H1 (cell line): ENCODE measurements at regions not wholly inside any gene's neighbourhood (a gene's known extent, or its start where the extent isn't known, plus 50 kb on each side); places are given as distances from the start of the nearest gene placed in this dataset.

Experiments used
- CTCF ChIA-PET: fragments of 300-600 bp; sonication (Branson Sonifier 250); formaldehyde crosslinking; loops from one replicate; lab custom pipeline; 2021; ENCODE audit not compliant: partially characterized antibody; lab: Charles Lee
- POLR2A ChIA-PET: fragments of 300-600 bp; sonication (Branson Sonifier 250); formaldehyde crosslinking; loops from one replicate; lab custom pipeline; 2021; ENCODE audit warnings: inconsistent platforms; ENCODE audit not compliant: partially characterized antibody; lab: Charles Lee
- DNase-seq, 2 experiments: peaks; one replicate each; pipeline versions ENCODE4 v3.0.0 to v3.0.0-alpha.2; 2010 to 2022; ENCODE audit warnings: low spot score in 2 of 2, low read depth in 1 of 2, mixed read lengths in 1 of 2
- FAIRE-seq: peaks from 2 replicates; lab custom pipeline; 2011; peaks lifted over from hg19 to GRCh38; lab: Jason Lieb, UNC
- H2AFZ ChIP-seq: 2 replicates; pipeline ENCODE4 v1.8.1; 2012; ENCODE audit warnings: low read length, inconsistent platforms
- H2AK5ac ChIP-seq: 2 replicates; pipeline ENCODE4 v1.6.1; 2013; ENCODE audit warnings: low read depth, low read length
- H2BK120ac ChIP-seq: replicated peaks from 2 replicates; pipeline ENCODE3; 2013; ENCODE audit warnings: low read depth, low read length, inconsistent platforms
- H2BK12ac ChIP-seq: 2 replicates; pipeline ENCODE4 v1.6.1; 2013; ENCODE audit warnings: low read depth, low read length
- H2BK15ac ChIP-seq: 2 replicates; pipeline ENCODE4 v1.6.1; 2013; ENCODE audit warnings: low read length
- H2BK20ac ChIP-seq: 2 replicates; pipeline ENCODE4 v1.6.1; 2013; ENCODE audit warnings: low read length
- H2BK5ac ChIP-seq: 2 replicates; pipeline ENCODE4 v1.6.1; 2013; ENCODE audit warnings: low read depth, low read length
- H3K14ac ChIP-seq: 2 replicates; pipeline ENCODE4 v1.6.1; 2013; ENCODE audit warnings: inconsistent platforms; ENCODE audit not compliant: insufficient read length
- H3K18ac ChIP-seq: 2 replicates; pipeline ENCODE4 v1.6.1; 2013; ENCODE audit warnings: low read length; ENCODE audit errors: extremely low read depth
- H3K23ac ChIP-seq: 2 replicates; pipeline ENCODE4 v1.6.1; 2013; ENCODE audit warnings: inconsistent platforms; ENCODE audit not compliant: insufficient read length
- H3K23me2 ChIP-seq: 2 replicates; pipeline ENCODE4 v1.6.1; 2013; ENCODE audit warnings: low read depth, low read length
- H3K27ac ChIP-seq: 2 replicates; pipeline ENCODE4 v1.6.1; 2011; ENCODE audit warnings: low read depth, low read length, inconsistent platforms
- H3K27me3 ChIP-seq, 4 experiments: replicated peaks in 1 of 4; 1 replicate in 1 of 4; 2 replicates in 3 of 4; pipeline versions ENCODE4 v1.6.1 to v1.8.1; 2011 to 2013; ENCODE audit warnings: low read length in 3 of 4, mild to moderate bottlenecking in 3 of 4, inconsistent platforms in 2 of 4, mixed read lengths in 2 of 4, moderate library complexity in 1 of 4; ENCODE audit not compliant: control insufficient read depth in 3 of 4, insufficient read depth in 3 of 4; ENCODE audit errors: extremely low read depth in 1 of 4
- H3K36me3 ChIP-seq, 4 experiments: 2 replicates each; pipeline versions ENCODE4 v1.6.1 to v1.8.1; 2011 to 2013; ENCODE audit warnings: mild to moderate bottlenecking in 4 of 4, low read length in 3 of 4, moderate library complexity in 2 of 4, control low read depth in 1 of 4, inconsistent platforms in 1 of 4; ENCODE audit not compliant: insufficient read depth in 4 of 4, control insufficient read depth in 2 of 4
- H3K4ac ChIP-seq: replicated peaks from 2 replicates; pipeline ENCODE3; 2013; ENCODE audit warnings: low read length, low read depth, mixed read lengths, inconsistent platforms; ENCODE audit not compliant: insufficient read length
- H3K4me1 ChIP-seq, 4 experiments: replicated peaks in 1 of 4; 1 replicate in 1 of 4; 2 replicates in 3 of 4; pipeline versions ENCODE4 v1.6.1 to v1.8.1; 2011 to 2013; ENCODE audit warnings: low read length in 3 of 4, inconsistent platforms in 2 of 4, mixed read lengths in 1 of 4; ENCODE audit not compliant: insufficient read depth in 4 of 4, control insufficient read depth in 3 of 4
- H3K4me2 ChIP-seq, 2 experiments: 2 replicates each; pipeline versions ENCODE4 v1.6.1 to v1.8.1; 2011 to 2013; ENCODE audit warnings: low read depth in 2 of 2, low read length in 2 of 2, control low read depth in 1 of 2, inconsistent platforms in 1 of 2, mild to moderate bottlenecking in 1 of 2; ENCODE audit not compliant: insufficient read depth in 1 of 2
- H3K4me3 ChIP-seq, 4 experiments: fragments of 200-600, 300-600 bp in 1 of 4; sonication (generic), shearing (Covaris generic), sonication (Bioruptor Twin) in 1 of 4; 2 replicates each; pipeline versions ENCODE4 v1.5.1 to v1.8.1; 2011 to 2016; ENCODE audit warnings: low read length in 4 of 4, low read depth in 3 of 4, control low read depth in 2 of 4, inconsistent platforms in 2 of 4, mild to moderate bottlenecking in 2 of 4, mixed read lengths in 1 of 4, moderate library complexity in 1 of 4; ENCODE audit not compliant: insufficient read depth in 2 of 4; ENCODE audit errors: extremely low read depth in 1 of 4
- H3K56ac ChIP-seq: replicated peaks from 2 replicates; pipeline ENCODE3; 2013; ENCODE audit warnings: low read depth, mild to moderate bottlenecking, mixed read lengths, low read length, inconsistent platforms; ENCODE audit not compliant: insufficient read length
- H3K79me1 ChIP-seq: 2 replicates; pipeline ENCODE4 v1.6.1; 2013; ENCODE audit warnings: low read depth, low read length, control low read depth
- H3K79me2 ChIP-seq, 2 experiments: 2 replicates each; pipeline versions ENCODE4 v1.6.1 to v1.8.1; 2012 to 2013; ENCODE audit warnings: low read length in 2 of 2, mild to moderate bottlenecking in 2 of 2, inconsistent platforms in 1 of 2; ENCODE audit not compliant: insufficient read depth in 2 of 2, control insufficient read depth in 1 of 2
- H3K9ac ChIP-seq, 4 experiments: replicated peaks in 1 of 4; 1 replicate in 1 of 4; 2 replicates in 3 of 4; pipeline versions ENCODE4 v1.6.1 to v1.8.1; 2011 to 2013; ENCODE audit warnings: low read depth in 3 of 4, low read length in 3 of 4, control low read depth in 2 of 4, mild to moderate bottlenecking in 2 of 4, moderate library complexity in 2 of 4, inconsistent platforms in 1 of 4; ENCODE audit errors: extremely low read depth in 1 of 4
- H3K9me3 ChIP-seq, 2 experiments: 2 replicates each; pipeline versions ENCODE4 v1.6.1 to v1.8.1; 2012 to 2013; ENCODE audit warnings: mild to moderate bottlenecking in 2 of 2, moderate library complexity in 2 of 2, control low read depth in 1 of 2, inconsistent platforms in 1 of 2, low read depth in 1 of 2, low read length in 1 of 2, mixed read lengths in 1 of 2; ENCODE audit not compliant: insufficient read depth in 2 of 2
- H4K20me1 ChIP-seq, 2 experiments: replicated peaks in 1 of 2; 2 replicates each; pipeline versions ENCODE3 to v1.8.1; 2011 to 2013; ENCODE audit warnings: inconsistent platforms in 2 of 2, low read length in 2 of 2, mild to moderate bottlenecking in 1 of 2; ENCODE audit not compliant: insufficient read depth in 2 of 2, control insufficient read depth in 1 of 2
- H4K5ac ChIP-seq: 2 replicates; pipeline ENCODE4 v1.6.1; 2013; ENCODE audit warnings: low read length, low read depth, mixed read lengths, inconsistent platforms; ENCODE audit not compliant: insufficient read length
- H4K8ac ChIP-seq: 2 replicates; pipeline ENCODE4 v1.8.0; 2013; ENCODE audit warnings: mild to moderate bottlenecking, moderate library complexity, low read length, inconsistent platforms; ENCODE audit not compliant: insufficient read depth; ENCODE audit errors: extremely low read depth
- H4K91ac ChIP-seq: replicated peaks from 2 replicates; pipeline ENCODE3; 2013; ENCODE audit warnings: low read length, mixed read lengths, inconsistent platforms; ENCODE audit not compliant: insufficient read length
- WGBS, 2 experiments: shearing (Covaris generic) in 1 of 2; methylation state at CpG; one replicate each; pipeline versions ENCODE4 v1.1.6 to v1.1.7; 2013 to 2015; ENCODE audit warnings: low lambda C conversion rate in 2 of 2, mixed read lengths in 2 of 2, inconsistent platforms in 1 of 2, low coverage in 1 of 2, missing lambda C conversion rate in 1 of 2; ENCODE audit not compliant: insufficient replicate concordance in 2 of 2, insufficient coverage in 1 of 2, insufficient read length in 1 of 2; ENCODE audit errors: extremely low coverage in 1 of 2, missing lambda C conversion rate in 1 of 2; 5-methylcytosine and 5-hydroxymethylcytosine counted together
- TF ChIP-seq, protein P1 (sequence below): fragments of 300-600 bp; sonication (generic); IDR thresholded peaks from 2 replicates; pipeline ENCODE4 v1.7.1; 2012; ENCODE audit warnings: low read length, moderate library complexity, mild to moderate bottlenecking, inconsistent platforms; ENCODE audit not compliant: insufficient replicate concordance

DNA sequence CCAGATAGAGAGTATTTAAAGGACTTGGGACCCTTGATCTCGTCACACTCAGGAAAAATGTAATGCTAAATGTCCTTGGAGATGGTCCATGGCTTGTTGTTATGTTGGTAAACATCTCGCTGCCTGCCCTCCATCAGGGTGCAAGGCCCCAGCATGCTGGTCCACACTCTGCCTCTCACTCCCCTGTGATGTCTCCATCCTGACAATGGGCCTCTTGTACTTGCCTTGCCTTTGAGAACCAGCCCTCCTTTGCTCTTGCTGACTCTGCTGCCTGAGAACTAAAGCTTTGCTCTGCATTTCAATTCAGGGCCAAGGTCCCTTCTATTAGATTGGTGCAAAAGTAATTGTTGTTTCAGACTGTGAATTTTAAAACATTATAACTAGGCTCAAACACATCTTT is 131.0 kb upstream of the LMNTD1 start:
- Histone ChIP-seq H3K14ac (no peak overlapping the region), H3K18ac (no peak overlapping the region), H3K4me3 (no peak overlapping the region), H3K9me3 (no peaks in the 10 kb centered on the region), H3K4me1 (peaks cover 0 to 4% (median 2%) of the 10 kb centered on the region in 4 experiments; a peak in 2 of 7 replicates), H3K79me2 (no peaks in the 10 kb centered on the region), H2AK5ac (no peak overlapping the region), H2BK15ac (no peak overlapping the region), H3K23me2 (no peaks in the 10 kb centered on the region), H2BK12ac (no peak overlapping the region), H2AFZ (no peak overlapping the region), H3K23ac (no peak overlapping the region), H3K4ac (no peak overlapping the region), H3K4me2 (no peak overlapping the region), H3K27ac (no peak overlapping the region), H4K8ac (no peak overlapping the region), H3K36me3 (no peaks in the 10 kb centered on the region), H3K79me1 (no peaks in the 10 kb centered on the region), H2BK5ac (no peak overlapping the region), H3K27me3 (no peaks in the 10 kb centered on the region), H4K20me1 (no peaks in the 10 kb centered on the region), H4K5ac (no peak overlapping the region), H3K56ac (no peak overlapping the region), H2BK20ac (no peak overlapping the region), H4K91ac (no peak overlapping the region), H2BK120ac (no peak overlapping the region), H3K9ac (no peak overlapping the region)
- ChIA-PET CTCF (no interaction called here), POLR2A (no interaction called here)
- DNase-seq (no peak), FAIRE-seq (no peak)
- WGBS, 2 experiments, result 93% methylated on average over 2 of the region's 2 CpGs; no CpG with 5 or more reads in 1 of the 2 experiments
- TF ChIP-seq, protein P1, sequence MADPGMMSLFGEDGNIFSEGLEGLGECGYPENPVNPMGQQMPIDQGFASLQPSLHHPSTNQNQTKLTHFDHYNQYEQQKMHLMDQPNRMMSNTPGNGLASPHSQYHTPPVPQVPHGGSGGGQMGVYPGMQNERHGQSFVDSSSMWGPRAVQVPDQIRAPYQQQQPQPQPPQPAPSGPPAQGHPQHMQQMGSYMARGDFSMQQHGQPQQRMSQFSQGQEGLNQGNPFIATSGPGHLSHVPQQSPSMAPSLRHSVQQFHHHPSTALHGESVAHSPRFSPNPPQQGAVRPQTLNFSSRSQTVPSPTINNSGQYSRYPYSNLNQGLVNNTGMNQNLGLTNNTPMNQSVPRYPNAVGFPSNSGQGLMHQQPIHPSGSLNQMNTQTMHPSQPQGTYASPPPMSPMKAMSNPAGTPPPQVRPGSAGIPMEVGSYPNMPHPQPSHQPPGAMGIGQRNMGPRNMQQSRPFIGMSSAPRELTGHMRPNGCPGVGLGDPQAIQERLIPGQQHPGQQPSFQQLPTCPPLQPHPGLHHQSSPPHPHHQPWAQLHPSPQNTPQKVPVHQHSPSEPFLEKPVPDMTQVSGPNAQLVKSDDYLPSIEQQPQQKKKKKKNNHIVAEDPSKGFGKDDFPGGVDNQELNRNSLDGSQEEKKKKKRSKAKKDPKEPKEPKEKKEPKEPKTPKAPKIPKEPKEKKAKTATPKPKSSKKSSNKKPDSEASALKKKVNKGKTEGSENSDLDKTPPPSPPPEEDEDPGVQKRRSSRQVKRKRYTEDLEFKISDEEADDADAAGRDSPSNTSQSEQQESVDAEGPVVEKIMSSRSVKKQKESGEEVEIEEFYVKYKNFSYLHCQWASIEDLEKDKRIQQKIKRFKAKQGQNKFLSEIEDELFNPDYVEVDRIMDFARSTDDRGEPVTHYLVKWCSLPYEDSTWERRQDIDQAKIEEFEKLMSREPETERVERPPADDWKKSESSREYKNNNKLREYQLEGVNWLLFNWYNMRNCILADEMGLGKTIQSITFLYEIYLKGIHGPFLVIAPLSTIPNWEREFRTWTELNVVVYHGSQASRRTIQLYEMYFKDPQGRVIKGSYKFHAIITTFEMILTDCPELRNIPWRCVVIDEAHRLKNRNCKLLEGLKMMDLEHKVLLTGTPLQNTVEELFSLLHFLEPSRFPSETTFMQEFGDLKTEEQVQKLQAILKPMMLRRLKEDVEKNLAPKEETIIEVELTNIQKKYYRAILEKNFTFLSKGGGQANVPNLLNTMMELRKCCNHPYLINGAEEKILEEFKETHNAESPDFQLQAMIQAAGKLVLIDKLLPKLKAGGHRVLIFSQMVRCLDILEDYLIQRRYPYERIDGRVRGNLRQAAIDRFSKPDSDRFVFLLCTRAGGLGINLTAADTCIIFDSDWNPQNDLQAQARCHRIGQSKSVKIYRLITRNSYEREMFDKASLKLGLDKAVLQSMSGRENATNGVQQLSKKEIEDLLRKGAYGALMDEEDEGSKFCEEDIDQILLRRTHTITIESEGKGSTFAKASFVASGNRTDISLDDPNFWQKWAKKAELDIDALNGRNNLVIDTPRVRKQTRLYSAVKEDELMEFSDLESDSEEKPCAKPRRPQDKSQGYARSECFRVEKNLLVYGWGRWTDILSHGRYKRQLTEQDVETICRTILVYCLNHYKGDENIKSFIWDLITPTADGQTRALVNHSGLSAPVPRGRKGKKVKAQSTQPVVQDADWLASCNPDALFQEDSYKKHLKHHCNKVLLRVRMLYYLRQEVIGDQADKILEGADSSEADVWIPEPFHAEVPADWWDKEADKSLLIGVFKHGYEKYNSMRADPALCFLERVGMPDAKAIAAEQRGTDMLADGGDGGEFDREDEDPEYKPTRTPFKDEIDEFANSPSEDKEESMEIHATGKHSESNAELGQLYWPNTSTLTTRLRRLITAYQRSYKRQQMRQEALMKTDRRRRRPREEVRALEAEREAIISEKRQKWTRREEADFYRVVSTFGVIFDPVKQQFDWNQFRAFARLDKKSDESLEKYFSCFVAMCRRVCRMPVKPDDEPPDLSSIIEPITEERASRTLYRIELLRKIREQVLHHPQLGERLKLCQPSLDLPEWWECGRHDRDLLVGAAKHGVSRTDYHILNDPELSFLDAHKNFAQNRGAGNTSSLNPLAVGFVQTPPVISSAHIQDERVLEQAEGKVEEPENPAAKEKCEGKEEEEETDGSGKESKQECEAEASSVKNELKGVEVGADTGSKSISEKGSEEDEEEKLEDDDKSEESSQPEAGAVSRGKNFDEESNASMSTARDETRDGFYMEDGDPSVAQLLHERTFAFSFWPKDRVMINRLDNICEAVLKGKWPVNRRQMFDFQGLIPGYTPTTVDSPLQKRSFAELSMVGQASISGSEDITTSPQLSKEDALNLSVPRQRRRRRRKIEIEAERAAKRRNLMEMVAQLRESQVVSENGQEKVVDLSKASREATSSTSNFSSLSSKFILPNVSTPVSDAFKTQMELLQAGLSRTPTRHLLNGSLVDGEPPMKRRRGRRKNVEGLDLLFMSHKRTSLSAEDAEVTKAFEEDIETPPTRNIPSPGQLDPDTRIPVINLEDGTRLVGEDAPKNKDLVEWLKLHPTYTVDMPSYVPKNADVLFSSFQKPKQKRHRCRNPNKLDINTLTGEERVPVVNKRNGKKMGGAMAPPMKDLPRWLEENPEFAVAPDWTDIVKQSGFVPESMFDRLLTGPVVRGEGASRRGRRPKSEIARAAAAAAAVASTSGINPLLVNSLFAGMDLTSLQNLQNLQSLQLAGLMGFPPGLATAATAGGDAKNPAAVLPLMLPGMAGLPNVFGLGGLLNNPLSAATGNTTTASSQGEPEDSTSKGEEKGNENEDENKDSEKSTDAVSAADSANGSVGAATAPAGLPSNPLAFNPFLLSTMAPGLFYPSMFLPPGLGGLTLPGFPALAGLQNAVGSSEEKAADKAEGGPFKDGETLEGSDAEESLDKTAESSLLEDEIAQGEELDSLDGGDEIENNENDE, result no peak
